GM11168 (cell line): ENCODE measurements at regions not wholly inside any gene's neighbourhood (a gene's known extent, or its start where the extent isn't known, plus 50 kb on each side); places are given as distances from the start of the nearest gene placed in this dataset.
"Not testable (repeated sequence)": the region's sequence is repeated elsewhere in the genome, so short reads cannot be mapped to it uniquely, and the experiment has no call there.

Experiments
- in situ Hi-C: fragments of 300-500 bp; cut with MboI; formaldehyde crosslinking; loops from one replicate; pipeline ENCODE4 v1.12.0; 2022; ENCODE audit warnings: low sequenced_read_pairs; ENCODE audit not compliant: unreplicated experiment

- in situ Hi-C loops, result no loop called here
Observed at GRCh38 chrX:28223469-28223868, 242.2 kb upstream of the DCAF8L1 start.

GRCh38 chrX:28205905-28206304, 224.7 kb upstream of the DCAF8L1 start:
- in situ Hi-C loops, result no loop called here

GRCh38 chrX:28205126-28205525, 223.9 kb upstream of the DCAF8L1 start:
- in situ Hi-C loops, result no loop called here

GRCh38 chrX:28189011-28189410, 207.8 kb upstream of the DCAF8L1 start:
- in situ Hi-C loops, result no loop called here

GRCh38 chrX:28188526-28188925, 207.3 kb upstream of the DCAF8L1 start:
- in situ Hi-C loops, result no loop called here

GRCh38 chrX:28180096-28180495, 198.8 kb upstream of the DCAF8L1 start:
- in situ Hi-C loops, result no loop called here

GRCh38 chrX:28178206-28178605, 197.0 kb upstream of the DCAF8L1 start:
- in situ Hi-C loops, result no loop called here

GRCh38 chrX:28177202-28177601, 196.0 kb upstream of the DCAF8L1 start:
- in situ Hi-C loops, result no loop called here

- in situ Hi-C loops, result no loop called here
Observed at GRCh38 chrX:28170713-28171112, 189.5 kb upstream of the DCAF8L1 start.

- in situ Hi-C loops, result no loop called here
Observed at GRCh38 chrX:28158019-28158777, 176.9 kb upstream of the DCAF8L1 start.

- in situ Hi-C loops, result not testable (repeated sequence)
Observed at GRCh38 chrX:28152263-28152662, 171.0 kb upstream of the DCAF8L1 start.

- in situ Hi-C loops, result no loop called here
Observed at GRCh38 chrX:28135378-28136047, 154.3 kb upstream of the DCAF8L1 start.

GRCh38 chrX:28133763-28134162, 152.5 kb upstream of the DCAF8L1 start:
- in situ Hi-C loops, result no loop called here

GRCh38 chrX:28127662-28128061, 146.4 kb upstream of the DCAF8L1 start:
- in situ Hi-C loops, result no loop called here

- in situ Hi-C loops, result no loop called here
Observed at GRCh38 chrX:28126886-28127285, 145.6 kb upstream of the DCAF8L1 start.

- in situ Hi-C loops, result no loop called here
Observed at GRCh38 chrX:28124416-28124815, 143.2 kb upstream of the DCAF8L1 start.

GRCh38 chrX:28120580-28121245, 139.5 kb upstream of the DCAF8L1 start:
- in situ Hi-C loops, result not testable (repeated sequence)

GRCh38 chrX:28120072-28120471, 138.8 kb upstream of the DCAF8L1 start:
- in situ Hi-C loops, result no loop called here

GRCh38 chrX:28108186-28108945, 127.1 kb upstream of the DCAF8L1 start:
- in situ Hi-C loops, result no loop called here

GRCh38 chrX:28099166-28099565, 117.9 kb upstream of the DCAF8L1 start:
- in situ Hi-C loops, result no loop called here

GRCh38 chrX:28085653-28086052, 104.4 kb upstream of the DCAF8L1 start:
- in situ Hi-C loops, result no loop called here
